ENCODE measurements at regions not wholly inside any gene's neighbourhood (a gene's known extent, or its start where the extent isn't known, plus 50 kb on each side); places are given as distances from the start of the nearest gene placed in this dataset.

- H3K4me3 ChIP-seq (ENCODE audit: low read length): no peak overlapping the region
- no peaks in the 10 kb centered on the region for H3K36me3 ChIP-seq (ENCODE audit: insufficient read depth, low read length)
- H3K27me3 ChIP-seq (ENCODE audit: insufficient read depth, low read length): no peaks in the 10 kb centered on the region
- no peaks in the 10 kb centered on the region for H3K4me1 ChIP-seq (ENCODE audit: insufficient read depth, low read length)
- no peak overlapping the region for H3K27ac ChIP-seq (ENCODE audit: low read depth, low read length)
- peaks cover 92% of the 10 kb centered on the region for H3K9me3 ChIP-seq (ENCODE audit: insufficient read depth, low read depth, low read length)
- 90% methylated on average over 52 of the region's 52 CpGs for WGBS
- no peak overlapping the region for H3K9ac ChIP-seq (ENCODE audit: low read depth, low read length)
Observed at GRCh38 chr12:38155526-38156496, 160.8 kb upstream of the ALG10B start.

- H3K9me3 ChIP-seq (ENCODE audit: insufficient read depth, low read depth, low read length): peaks cover 92% of the 10 kb centered on the region
Observed at GRCh38 chr12:38156497-38157245, 159.9 kb upstream of the ALG10B start.

GRCh38 chr12:38157274-38157932 is 159.2 kb upstream of the ALG10B start:
- H3K9me3 ChIP-seq (ENCODE audit: insufficient read depth, low read depth, low read length): peaks cover 92% of the 10 kb centered on the region
- no peaks in the 10 kb centered on the region for H3K4me1 ChIP-seq (ENCODE audit: insufficient read depth, low read length)
- H3K9ac ChIP-seq (ENCODE audit: low read depth, low read length): no peak overlapping the region
- no peaks in the 10 kb centered on the region for H3K27me3 ChIP-seq (ENCODE audit: insufficient read depth, low read length)
- H3K27ac ChIP-seq (ENCODE audit: low read depth, low read length): no peak overlapping the region
- H3K36me3 ChIP-seq (ENCODE audit: insufficient read depth, low read length): no peaks in the 10 kb centered on the region
- 90% methylated on average over 39 of the region's 39 CpGs for WGBS
- no peak overlapping the region for H3K4me3 ChIP-seq (ENCODE audit: low read length)

More at GRCh38 chr12:38156497-38157245, 159.9 kb upstream of the ALG10B start:
- Histone ChIP-seq H3K9ac (ENCODE audit: low read depth, low read length) (no peak overlapping the region), H3K36me3 (ENCODE audit: insufficient read depth, low read length) (no peaks in the 10 kb centered on the region), H3K4me1 (ENCODE audit: insufficient read depth, low read length) (no peaks in the 10 kb centered on the region), H3K4me3 (ENCODE audit: low read length) (no peak overlapping the region), H3K27me3 (ENCODE audit: insufficient read depth, low read length) (no peaks in the 10 kb centered on the region), H3K27ac (ENCODE audit: low read depth, low read length) (no peak overlapping the region)
- 90% methylated on average over 39 of the region's 39 CpGs for WGBS

- Histone ChIP-seq H3K36me3 (ENCODE audit: insufficient read depth, low read length) (no peaks in the 10 kb centered on the region), H3K4me1 (ENCODE audit: insufficient read depth, low read length) (no peaks in the 10 kb centered on the region), H3K9ac (ENCODE audit: low read depth, low read length) (no peak overlapping the region), H3K27me3 (ENCODE audit: insufficient read depth, low read length) (no peaks in the 10 kb centered on the region), H3K27ac (ENCODE audit: low read depth, low read length) (no peak overlapping the region), H3K4me3 (ENCODE audit: low read length) (no peak overlapping the region), H3K9me3 (ENCODE audit: insufficient read depth, low read depth, low read length) (peaks cover 92% of the 10 kb centered on the region)
- WGBS: 91% methylated on average over 28 of the region's 28 CpGs
Observed at GRCh38 chr12:38157933-38158401, 158.6 kb upstream of the ALG10B start.

GRCh38 chr12:38158428-38159091 is 158.0 kb upstream of the ALG10B start:
- Histone ChIP-seq H3K27me3 (ENCODE audit: insufficient read depth, low read length) (no peaks in the 10 kb centered on the region), H3K9ac (ENCODE audit: low read depth, low read length) (no peak overlapping the region), H3K36me3 (ENCODE audit: insufficient read depth, low read length) (no peaks in the 10 kb centered on the region), H3K9me3 (ENCODE audit: insufficient read depth, low read depth, low read length) (peaks cover 93% of the 10 kb centered on the region), H3K4me1 (ENCODE audit: insufficient read depth, low read length) (no peaks in the 10 kb centered on the region), H3K27ac (ENCODE audit: low read depth, low read length) (no peak overlapping the region), H3K4me3 (ENCODE audit: low read length) (no peak overlapping the region)
- 90% methylated on average over 32 of the region's 32 CpGs for WGBS

- peaks cover 93% of the 10 kb centered on the region for H3K9me3 ChIP-seq (ENCODE audit: insufficient read depth, low read depth, low read length)
Observed at GRCh38 chr12:38159092-38159551, 157.5 kb upstream of the ALG10B start.

GRCh38 chr12:38159591-38160317 is 156.8 kb upstream of the ALG10B start:
- Histone ChIP-seq H3K9ac (ENCODE audit: low read depth, low read length) (no peak overlapping the region), H3K4me3 (ENCODE audit: low read length) (no peak overlapping the region), H3K36me3 (ENCODE audit: insufficient read depth, low read length) (no peaks in the 10 kb centered on the region), H3K4me1 (ENCODE audit: insufficient read depth, low read length) (no peaks in the 10 kb centered on the region), H3K27ac (ENCODE audit: low read depth, low read length) (no peak overlapping the region), H3K9me3 (ENCODE audit: insufficient read depth, low read depth, low read length) (peaks cover 93% of the 10 kb centered on the region), H3K27me3 (ENCODE audit: insufficient read depth, low read length) (no peaks in the 10 kb centered on the region)
- WGBS: 92% methylated on average over 39 of the region's 39 CpGs

More at GRCh38 chr12:38159092-38159551, 157.5 kb upstream of the ALG10B start:
- H3K36me3 ChIP-seq (ENCODE audit: insufficient read depth, low read length): no peaks in the 10 kb centered on the region
- H3K4me1 ChIP-seq (ENCODE audit: insufficient read depth, low read length): no peaks in the 10 kb centered on the region
- no peak overlapping the region for H3K27ac ChIP-seq (ENCODE audit: low read depth, low read length)
- no peak overlapping the region for H3K4me3 ChIP-seq (ENCODE audit: low read length)
- WGBS: 90% methylated on average over 19 of the region's 19 CpGs
- H3K9ac ChIP-seq (ENCODE audit: low read depth, low read length): no peak overlapping the region
- H3K27me3 ChIP-seq (ENCODE audit: insufficient read depth, low read length): no peaks in the 10 kb centered on the region

GRCh38 chr12:38160318-38161122 is 156.1 kb upstream of the ALG10B start:
- no peak overlapping the region for H3K27ac ChIP-seq (ENCODE audit: low read depth, low read length)
- no peaks in the 10 kb centered on the region for H3K36me3 ChIP-seq (ENCODE audit: insufficient read depth, low read length)
- H3K4me1 ChIP-seq (ENCODE audit: insufficient read depth, low read length): no peaks in the 10 kb centered on the region
- WGBS: 90% methylated on average over 41 of the region's 41 CpGs
- H3K27me3 ChIP-seq (ENCODE audit: insufficient read depth, low read length): no peaks in the 10 kb centered on the region
- no peak overlapping the region for H3K4me3 ChIP-seq (ENCODE audit: low read length)
- H3K9me3 ChIP-seq (ENCODE audit: insufficient read depth, low read depth, low read length): peaks cover 93% of the 10 kb centered on the region
- no peak overlapping the region for H3K9ac ChIP-seq (ENCODE audit: low read depth, low read length)

GRCh38 chr12:38161123-38162000 is 155.2 kb upstream of the ALG10B start:
- no peak overlapping the region for H3K27ac ChIP-seq (ENCODE audit: low read depth, low read length)
- H3K27me3 ChIP-seq (ENCODE audit: insufficient read depth, low read length): no peaks in the 10 kb centered on the region
- peaks cover 94% of the 10 kb centered on the region for H3K9me3 ChIP-seq (ENCODE audit: insufficient read depth, low read depth, low read length)
- no peak overlapping the region for H3K9ac ChIP-seq (ENCODE audit: low read depth, low read length)
- H3K4me1 ChIP-seq (ENCODE audit: insufficient read depth, low read length): no peaks in the 10 kb centered on the region
- 91% methylated on average over 38 of the region's 38 CpGs for WGBS
- no peaks in the 10 kb centered on the region for H3K36me3 ChIP-seq (ENCODE audit: insufficient read depth, low read length)
- H3K4me3 ChIP-seq (ENCODE audit: low read length): no peak overlapping the region
